UCSD-AML1 (cell line): ENCODE measurements at regions not wholly inside any gene's neighbourhood (a gene's known extent, or its start where the extent isn't known, plus 50 kb on each side); places are given as distances from the start of the nearest gene placed in this dataset.

ENCODE experiments used
- DNase-seq: peaks from one replicate; lab custom pipeline; 2025; ENCODE audit not compliant: unreplicated experiment; lab: John Stamatoyannopoulos, UW

DNA sequence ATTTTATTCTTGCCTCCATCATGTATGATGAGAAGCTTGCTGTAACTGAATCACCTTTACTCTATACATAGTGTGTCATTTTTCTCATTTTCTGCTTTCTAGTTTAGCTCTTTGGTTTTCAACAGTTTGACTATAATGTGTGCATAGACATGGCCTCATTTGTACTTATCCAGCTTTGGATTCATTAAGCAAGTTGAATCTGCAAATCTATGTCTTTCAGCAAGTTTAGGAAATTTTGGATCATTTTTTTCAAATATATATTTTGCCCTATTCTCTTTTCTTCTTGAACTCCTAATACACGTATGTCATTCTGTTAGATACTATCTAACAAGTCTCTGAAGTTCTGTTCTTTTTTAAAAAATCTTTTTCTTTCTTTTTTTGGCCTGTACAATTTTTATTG, 57.8 kb downstream of the PRLHR start:
- no peak for DNase-seq

DNA sequence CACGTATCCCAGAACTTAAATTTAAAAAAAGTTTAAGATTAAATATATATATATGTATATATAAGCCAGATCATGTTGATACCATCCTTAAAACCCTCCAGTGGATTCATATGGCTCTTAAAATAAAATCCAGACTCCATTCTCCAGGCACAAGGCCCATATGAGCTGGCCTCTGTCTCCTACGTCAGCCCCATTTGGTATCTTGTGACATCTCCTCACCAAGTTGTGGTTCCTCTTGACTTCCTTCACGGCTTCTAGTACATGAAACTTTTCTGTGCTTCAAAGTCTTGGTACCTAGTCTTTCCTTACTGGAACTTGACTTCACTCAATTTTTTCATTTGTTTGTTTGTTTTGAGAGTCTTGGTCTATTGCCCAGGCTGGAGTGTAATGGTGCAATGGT, 61.3 kb downstream of the PRLHR start:
- DNase-seq = no peak

DNA sequence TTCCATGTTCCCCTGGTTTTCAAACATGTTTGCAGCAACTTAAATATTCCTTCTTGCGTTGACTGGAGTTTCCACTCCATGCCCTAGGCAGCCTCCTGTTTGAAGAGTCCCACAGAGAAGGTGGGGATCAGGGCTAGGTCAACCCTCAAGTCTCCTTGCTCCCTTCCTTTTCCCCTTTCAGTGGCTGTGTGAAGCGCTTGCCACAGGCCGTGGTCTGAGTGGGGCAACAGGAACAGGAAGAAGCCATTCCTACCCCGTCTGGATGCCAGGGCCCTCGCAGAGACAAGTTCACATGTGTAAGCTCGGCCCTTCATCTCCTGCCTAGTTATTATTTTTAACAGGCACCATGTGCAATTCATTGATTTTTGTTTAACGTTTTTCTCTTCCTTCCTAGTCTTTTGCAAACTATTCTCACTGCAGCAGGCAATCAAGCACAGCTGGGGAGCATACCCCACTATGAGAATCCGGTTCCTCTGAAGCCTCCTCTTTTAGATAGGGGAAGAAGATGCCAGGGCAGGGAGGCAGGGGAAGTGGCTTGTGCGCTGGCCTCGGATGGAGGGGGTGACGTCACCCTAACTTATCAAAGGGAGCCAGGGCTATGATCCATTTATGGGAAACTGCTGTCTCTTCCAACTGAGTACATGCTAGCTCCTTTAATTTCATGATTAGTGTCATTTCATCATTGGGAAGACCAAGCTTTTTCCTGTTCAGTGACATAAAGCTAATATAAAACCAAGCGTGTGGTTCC, 64.2 kb downstream of the PRLHR start:
- peak; percentile 42 for DNase-seq

GRCh38 chr10:118528426-118528825, 67.0 kb downstream of the PRLHR start:
- DNase-seq = no peak

DNA sequence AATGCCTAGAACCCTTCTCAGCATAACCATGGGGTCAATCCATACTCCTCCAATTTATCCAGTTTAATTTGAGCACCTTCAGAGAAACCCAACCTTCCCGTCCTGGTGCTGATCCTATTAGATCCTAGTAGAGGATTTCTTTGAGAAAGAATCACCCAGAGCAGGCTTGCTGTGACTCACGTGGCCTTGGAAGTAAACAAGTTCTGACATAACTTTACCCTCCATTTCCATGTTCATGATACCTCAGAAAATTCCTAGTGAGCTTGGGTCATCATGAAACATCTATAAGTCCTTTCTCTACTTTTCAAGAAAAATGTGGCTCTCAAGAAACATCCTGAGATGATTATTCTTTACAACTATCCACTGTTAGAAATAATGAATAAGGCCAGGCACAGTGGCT, 71.7 kb downstream of the PRLHR start:
- DNase-seq = no peak

DNA sequence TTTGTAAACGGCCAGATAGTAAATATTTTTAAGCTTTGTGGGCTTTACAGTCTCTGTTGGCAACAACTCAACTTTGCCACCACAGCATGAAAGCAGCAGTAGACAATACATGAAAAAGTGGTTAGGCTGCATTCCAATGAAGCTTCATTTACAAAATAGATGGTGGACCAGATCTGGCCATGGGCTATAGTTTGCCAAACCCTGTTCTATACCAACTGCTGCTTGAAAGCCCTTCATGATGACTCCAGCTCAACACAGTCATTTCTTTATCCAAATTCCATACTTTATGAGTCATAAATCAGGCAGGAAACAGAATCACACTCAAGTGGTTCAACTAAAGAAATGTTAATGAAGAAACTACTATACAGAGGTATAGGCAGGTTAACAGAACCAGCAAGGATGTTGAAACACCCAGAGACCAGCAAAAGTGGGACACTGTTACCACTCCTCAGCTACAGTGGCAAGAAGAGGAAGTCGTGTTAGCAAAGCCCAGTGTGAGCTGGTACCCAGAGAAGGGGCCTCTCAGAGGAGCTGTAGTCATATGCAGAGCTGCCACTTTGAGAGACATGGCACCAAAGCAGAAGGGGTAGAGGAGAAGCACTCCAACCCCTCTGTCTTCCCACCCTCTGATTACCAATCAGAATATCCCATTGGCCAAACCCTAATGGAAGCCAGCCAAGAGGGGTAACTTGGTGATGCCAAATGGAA, 72.5 kb downstream of the PRLHR start:
- no peak for DNase-seq

- DNase-seq = no peak
Measured at GRCh38 chr10:118521415-118522117, 73.9 kb downstream of the PRLHR start.

GRCh38 chr10:118520116-118520742, 75.2 kb downstream of the PRLHR start:
- no peak for DNase-seq

DNA sequence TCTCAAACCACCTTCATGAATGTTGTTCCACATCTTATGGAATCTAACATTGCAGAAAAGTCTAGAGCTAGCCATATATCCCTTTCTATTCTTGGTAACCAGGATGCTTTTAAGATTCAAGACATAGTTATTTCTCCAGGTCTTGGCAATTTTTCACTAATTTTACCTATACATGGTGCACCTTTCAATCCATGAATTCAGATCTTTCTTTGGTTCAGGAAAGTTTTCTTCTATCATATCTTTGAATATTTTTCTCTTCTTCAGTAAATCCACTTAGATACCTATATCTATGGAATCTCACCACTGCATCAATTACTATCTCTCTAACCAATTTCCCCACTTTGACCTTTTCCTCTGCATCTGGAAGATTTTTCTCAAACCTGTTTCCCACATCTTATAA, 77.4 kb downstream of the PRLHR start:
- DNase-seq = no peak

DNA sequence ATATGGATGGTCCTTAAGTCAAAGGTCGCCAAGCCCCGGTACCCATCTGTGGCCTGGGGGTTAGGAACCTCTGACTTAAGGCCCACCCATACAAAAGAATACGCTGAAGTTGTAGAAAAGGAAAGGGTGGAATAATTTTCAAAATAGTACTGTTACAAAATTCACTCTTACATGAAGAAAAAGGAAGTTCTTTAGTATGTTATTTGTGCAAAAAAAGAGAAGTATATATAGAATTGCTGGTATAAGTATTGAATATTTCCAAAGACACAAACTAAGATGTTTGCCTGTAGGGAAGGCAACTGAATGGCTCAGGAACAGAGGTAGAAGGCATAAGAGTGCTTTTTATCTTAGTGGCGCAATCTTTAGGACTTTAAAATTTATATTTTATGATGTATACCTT, 78.7 kb downstream of the PRLHR start:
- no peak for DNase-seq

- DNase-seq = no peak
Measured at GRCh38 chr10:118513174-118513573, 82.3 kb downstream of the PRLHR start.

GRCh38 chr10:118511711-118512110, 83.7 kb downstream of the PRLHR start:
- no peak for DNase-seq

DNA sequence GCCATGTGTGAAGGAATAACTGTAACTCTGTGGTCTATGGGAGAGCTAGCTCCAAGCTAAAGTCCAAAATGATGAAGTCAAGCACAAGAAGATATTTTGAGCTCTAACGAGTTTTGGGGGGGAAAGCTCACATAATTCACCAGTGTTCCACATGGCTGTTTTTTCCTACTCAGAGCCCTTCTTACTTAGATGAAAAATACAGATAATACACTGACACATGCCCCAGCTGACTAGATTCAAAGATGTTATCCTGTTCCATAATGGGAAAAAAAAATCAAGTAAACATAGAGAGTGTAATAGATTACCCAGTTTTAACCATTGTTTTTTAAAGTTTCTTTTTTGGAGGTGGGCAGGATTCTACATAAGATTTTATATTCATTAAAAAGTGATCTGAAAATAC, 86.6 kb downstream of the PRLHR start:
- DNase-seq = no peak

- no peak for DNase-seq
Measured at GRCh38 chr10:118508355-118508754, 87.1 kb downstream of the PRLHR start.

DNA sequence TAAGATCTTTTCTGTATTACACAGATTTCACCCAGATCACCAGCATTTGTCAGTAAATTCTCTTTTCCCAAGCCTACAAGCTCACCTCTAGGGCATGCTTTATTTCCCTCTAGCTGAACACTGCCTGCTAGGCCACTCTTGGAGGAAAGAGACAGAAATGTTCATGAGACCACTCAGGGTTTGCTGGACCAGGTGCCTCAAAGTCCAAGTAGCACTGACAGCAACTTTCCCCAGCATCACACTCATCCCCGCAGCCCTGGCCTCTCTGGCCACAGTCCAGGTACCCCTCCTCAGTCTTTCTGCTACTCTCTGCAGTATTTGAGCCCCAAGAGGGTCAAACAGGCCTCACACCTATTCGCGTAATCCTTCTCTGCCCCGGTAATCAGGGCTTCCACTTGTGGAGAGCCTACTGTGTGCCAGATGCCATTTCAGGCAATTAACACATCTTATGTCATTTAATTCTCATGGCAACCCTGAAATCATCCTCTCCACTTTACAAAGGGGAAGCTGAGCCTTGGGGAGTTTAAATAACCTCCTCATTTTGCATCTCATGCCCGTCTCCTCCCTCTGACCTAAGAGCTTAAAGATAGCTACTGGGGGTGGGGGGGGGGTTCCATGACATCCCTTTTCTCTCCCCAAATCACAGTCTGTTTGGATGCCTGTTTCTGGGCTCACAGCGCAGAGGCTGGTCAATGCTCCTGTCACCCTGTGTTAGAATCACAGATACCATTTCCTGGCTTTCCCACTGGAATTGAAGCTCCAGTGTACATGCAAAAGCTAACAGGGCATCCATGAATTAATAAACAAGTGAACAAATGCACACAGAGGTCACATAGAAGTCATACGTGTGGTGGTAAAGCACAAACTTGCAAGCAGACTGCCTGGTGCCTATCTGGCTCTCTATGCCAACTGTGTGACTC, 88.5 kb downstream of the PRLHR start:
- no peak for DNase-seq

DNA sequence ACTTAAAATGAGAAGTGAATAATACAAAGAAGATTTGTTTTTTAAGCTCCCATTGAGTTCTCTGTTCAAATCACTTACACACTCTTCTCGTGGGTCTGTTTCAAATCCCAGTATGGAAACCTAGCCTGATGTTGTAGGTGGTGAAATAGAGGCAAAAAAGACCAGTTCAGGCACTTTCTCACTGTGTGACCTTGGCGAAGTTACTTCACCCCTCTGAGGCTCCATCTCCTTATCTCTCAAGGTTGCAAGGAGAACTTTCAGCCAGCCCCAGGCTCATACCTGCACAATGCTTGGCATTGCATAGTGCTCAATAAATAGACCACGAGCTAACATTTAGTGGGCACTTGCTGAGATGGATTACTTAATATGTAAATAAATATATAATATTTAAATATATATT, 90.1 kb downstream of the PRLHR start:
- DNase-seq = no peak

- DNase-seq = no peak
Measured at GRCh38 chr10:118504467-118505205, 90.8 kb downstream of the PRLHR start.

DNA sequence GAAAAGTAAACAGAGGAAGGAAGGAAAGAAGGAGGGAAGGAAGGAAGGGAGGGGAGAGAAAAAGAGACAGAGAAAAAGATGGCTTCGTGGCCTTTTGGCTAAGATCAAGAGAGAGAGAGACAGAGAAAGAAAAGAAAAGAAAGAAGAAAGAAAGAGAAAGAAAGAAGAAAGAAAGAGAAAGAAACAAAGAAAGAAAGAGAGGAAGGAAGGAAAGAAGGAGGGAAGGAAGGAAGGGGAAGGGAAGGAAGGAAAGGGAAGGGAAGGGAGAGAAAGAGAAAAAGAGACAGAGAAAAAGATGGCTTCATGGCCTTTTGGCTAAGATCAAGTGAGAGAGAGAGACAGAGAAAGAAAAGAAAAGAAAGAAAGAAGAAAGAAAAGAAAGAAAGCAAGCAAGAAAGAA, 91.4 kb downstream of the PRLHR start:
- no peak for DNase-seq

DNA sequence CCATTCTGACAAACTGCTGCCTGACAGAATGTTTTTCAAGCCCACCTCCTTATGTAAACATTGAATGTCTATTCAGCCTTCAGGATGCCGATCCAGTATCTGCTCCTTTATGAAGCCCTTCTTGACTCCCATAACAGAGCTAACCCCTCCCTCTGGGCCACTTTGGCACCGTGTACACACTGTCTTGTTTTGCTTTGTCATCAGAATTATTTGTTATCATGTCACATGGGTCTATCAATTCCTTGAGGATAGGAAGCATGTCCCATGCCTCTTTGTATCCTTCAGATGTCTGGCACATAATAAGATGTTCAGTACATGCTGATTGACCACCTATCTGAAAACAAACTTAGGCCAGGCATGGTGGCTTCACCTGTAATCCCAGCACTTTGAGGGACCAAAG, 92.3 kb downstream of the PRLHR start:
- DNase-seq = no peak
